ENCODE measurements at regions not wholly inside any gene's neighbourhood (a gene's known extent, or its start where the extent isn't known, plus 50 kb on each side); places are given as distances from the start of the nearest gene placed in this dataset.

GRCh38 chr9:13901176-13901575, 412.8 kb downstream of the NFIB start:
- intact Hi-C loops (cut with micrococcal nuclease) (no loop called here), in situ Hi-C loops (cut with MboI) (no loop called here)
- Histone ChIP-seq H3K9me3 (replicated peaks; ENCODE audit: control insufficient read depth, insufficient read depth, low read depth, low read length) (no peaks in the 10 kb centered on the region), H4K20me1 (replicated peaks; ENCODE audit: control insufficient read depth, insufficient read depth, low read length) (no peaks in the 10 kb centered on the region), H3K79me2 (ENCODE audit: control insufficient read depth, insufficient read depth, low read length) (no peaks in the 10 kb centered on the region), H3K27ac (ENCODE audit: extremely low read depth, low read depth, low read length) (no peak overlapping the region), H3K9ac (ENCODE audit: insufficient read depth in 1 of 2, low read depth in 2 of 2, low read length in 2 of 2) (no peak overlapping the region), H3K9me1 (ENCODE audit: control insufficient read depth, insufficient read depth, low read length) (no peaks in the 10 kb centered on the region), H3K4me1 (replicated peaks in 1 of 2; ENCODE audit: control insufficient read depth in 2 of 2, insufficient read depth in 2 of 2, low read length in 2 of 2) (no peaks in the 10 kb centered on the region), H2AFZ (ENCODE audit: low read depth, low read length) (no peak overlapping the region), H3K4me3 (no peak overlapping the region), H3K36me3 (ENCODE audit: control insufficient read depth, insufficient read depth, low read length) (no peaks in the 10 kb centered on the region), H3K4me2 (ENCODE audit: insufficient read depth, low read length) (no peak overlapping the region), H3K27me3 (ENCODE audit: control insufficient read depth in 2 of 2, insufficient read depth in 2 of 2, low read length in 2 of 2) (no peaks in the 10 kb centered on the region)
- no peak for ATAC-seq
- TF ChIP-seq ESRRB (CRISPR knock-in tag; IDR thresholded peaks at IDR 0.05; ENCODE audit: borderline replicate concordance) = no peak
- TF ChIP-seq ZNF3 (CRISPR knock-in tag; IDR thresholded peaks at IDR 0.05) = no peak
- no peak for DNase-seq (ENCODE audit: extremely low read depth in 1 of 4, low spot score in 3 of 4)
- POLR2A ChIA-PET = no interaction called here
- BruUV-seq (replicated peaks) = no TSS peak
- CTCF ChIA-PET (ENCODE audit: low intra/inter-chr PET ratio) = no interaction called here
- no peak for FAIRE-seq
- WGBS (ENCODE audit: insufficient coverage, low coverage, missing lambda C conversion rate) = 0% methylated on average over 3 of the region's 3 CpGs

- Histone ChIP-seq H3K9ac (ENCODE audit: insufficient read depth in 1 of 2, low read depth in 2 of 2, low read length in 2 of 2) (no peak overlapping the region), H3K4me3 (no peak overlapping the region), H2AFZ (ENCODE audit: low read depth, low read length) (no peak overlapping the region), H3K9me3 (replicated peaks; ENCODE audit: control insufficient read depth, insufficient read depth, low read depth, low read length) (no peaks in the 10 kb centered on the region), H3K79me2 (ENCODE audit: control insufficient read depth, insufficient read depth, low read length) (no peaks in the 10 kb centered on the region), H3K4me1 (replicated peaks in 1 of 2; ENCODE audit: control insufficient read depth in 2 of 2, insufficient read depth in 2 of 2, low read length in 2 of 2) (no peaks in the 10 kb centered on the region), H3K27ac (ENCODE audit: extremely low read depth, low read depth, low read length) (no peak overlapping the region), H3K27me3 (ENCODE audit: control insufficient read depth in 2 of 2, insufficient read depth in 2 of 2, low read length in 2 of 2) (no peaks in the 10 kb centered on the region), H4K20me1 (replicated peaks; ENCODE audit: control insufficient read depth, insufficient read depth, low read length) (no peaks in the 10 kb centered on the region), H3K36me3 (ENCODE audit: control insufficient read depth, insufficient read depth, low read length) (no peaks in the 10 kb centered on the region), H3K9me1 (ENCODE audit: control insufficient read depth, insufficient read depth, low read length) (no peaks in the 10 kb centered on the region), H3K4me2 (ENCODE audit: insufficient read depth, low read length) (no peak overlapping the region)
- POLR2A ChIA-PET = no interaction called here
- BruUV-seq (replicated peaks) = no TSS peak
- 0% methylated on average over 5 of the region's 5 CpGs for WGBS (ENCODE audit: insufficient coverage, low coverage, missing lambda C conversion rate)
- DNase-seq (ENCODE audit: extremely low read depth in 1 of 4, low spot score in 3 of 4) (no peak), ATAC-seq (no peak), FAIRE-seq (no peak)
- TF ChIP-seq, protein P1, sequence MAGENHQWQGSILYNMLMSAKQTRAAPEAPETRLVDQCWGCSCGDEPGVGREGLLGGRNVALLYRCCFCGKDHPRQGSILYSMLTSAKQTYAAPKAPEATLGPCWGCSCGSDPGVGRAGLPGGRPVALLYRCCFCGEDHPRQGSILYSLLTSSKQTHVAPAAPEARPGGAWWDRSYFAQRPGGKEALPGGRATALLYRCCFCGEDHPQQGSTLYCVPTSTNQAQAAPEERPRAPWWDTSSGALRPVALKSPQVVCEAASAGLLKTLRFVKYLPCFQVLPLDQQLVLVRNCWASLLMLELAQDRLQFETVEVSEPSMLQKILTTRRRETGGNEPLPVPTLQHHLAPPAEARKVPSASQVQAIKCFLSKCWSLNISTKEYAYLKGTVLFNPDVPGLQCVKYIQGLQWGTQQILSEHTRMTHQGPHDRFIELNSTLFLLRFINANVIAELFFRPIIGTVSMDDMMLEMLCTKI (IDR thresholded peaks at IDR 0.05; ENCODE audit: partially characterized antibody) = no peak
- TF ChIP-seq FOXA3 (CRISPR knock-in tag; conservative IDR thresholded peaks at IDR 0.05 in 1 of 2, IDR thresholded peaks at IDR 0.05 in 1 of 2) = no peak
- no peak for TF ChIP-seq SNIP1 (IDR thresholded peaks at IDR 0.05; ENCODE audit: low read depth)
- TF ChIP-seq PCBP2 (IDR thresholded peaks at IDR 0.05; ENCODE audit: low read depth, low read length, poor library complexity, severe bottlenecking) = no peak
- no peak for TF ChIP-seq NFYB (IDR thresholded peaks at IDR 0.05; ENCODE audit: extremely low read depth, insufficient read length)
- TF ChIP-seq ZBTB7A (IDR thresholded peaks at IDR 0.05; ENCODE audit: borderline replicate concordance, control insufficient read depth, low read depth, low read length) = no peak
- TF ChIP-seq ZNF3 (CRISPR knock-in tag; IDR thresholded peaks at IDR 0.05) = no peak
- no peak for TF ChIP-seq SMC3 (conservative IDR thresholded peaks at IDR 0.05; ENCODE audit: insufficient read depth, low read depth, low read length)
- TF ChIP-seq, protein P2, sequence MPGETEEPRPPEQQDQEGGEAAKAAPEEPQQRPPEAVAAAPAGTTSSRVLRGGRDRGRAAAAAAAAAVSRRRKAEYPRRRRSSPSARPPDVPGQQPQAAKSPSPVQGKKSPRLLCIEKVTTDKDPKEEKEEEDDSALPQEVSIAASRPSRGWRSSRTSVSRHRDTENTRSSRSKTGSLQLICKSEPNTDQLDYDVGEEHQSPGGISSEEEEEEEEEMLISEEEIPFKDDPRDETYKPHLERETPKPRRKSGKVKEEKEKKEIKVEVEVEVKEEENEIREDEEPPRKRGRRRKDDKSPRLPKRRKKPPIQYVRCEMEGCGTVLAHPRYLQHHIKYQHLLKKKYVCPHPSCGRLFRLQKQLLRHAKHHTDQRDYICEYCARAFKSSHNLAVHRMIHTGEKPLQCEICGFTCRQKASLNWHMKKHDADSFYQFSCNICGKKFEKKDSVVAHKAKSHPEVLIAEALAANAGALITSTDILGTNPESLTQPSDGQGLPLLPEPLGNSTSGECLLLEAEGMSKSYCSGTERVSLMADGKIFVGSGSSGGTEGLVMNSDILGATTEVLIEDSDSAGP (CRISPR knock-in tag; IDR thresholded peaks at IDR 0.05) = no peak
- CTCF ChIA-PET (ENCODE audit: low intra/inter-chr PET ratio) = no interaction called here
- in situ Hi-C loops (cut with MboI) (no loop called here), intact Hi-C loops (cut with micrococcal nuclease) (no loop called here)
Observed at GRCh38 chr9:13900449-13900848, 413.5 kb downstream of the NFIB start.

All from K562 (cell line).